Dermis microvascular lymphatic vessel endothelial cell (primary cell): ENCODE measurements at regions not wholly inside any gene's neighbourhood (a gene's known extent, or its start where the extent isn't known, plus 50 kb on each side); places are given as distances from the start of the nearest gene placed in this dataset.
"Not testable (repeated sequence)": the region's sequence is repeated elsewhere in the genome, so short reads cannot be mapped to it uniquely, and the experiment has no call there.

Experiments
- DNase-seq, 2 donors: peaks; one replicate each; pipeline versions ENCODE4 v3.0.0 to v3.0.0-alpha.2; 2010; ENCODE audit warnings: low read depth in 2 of 2

DNA sequence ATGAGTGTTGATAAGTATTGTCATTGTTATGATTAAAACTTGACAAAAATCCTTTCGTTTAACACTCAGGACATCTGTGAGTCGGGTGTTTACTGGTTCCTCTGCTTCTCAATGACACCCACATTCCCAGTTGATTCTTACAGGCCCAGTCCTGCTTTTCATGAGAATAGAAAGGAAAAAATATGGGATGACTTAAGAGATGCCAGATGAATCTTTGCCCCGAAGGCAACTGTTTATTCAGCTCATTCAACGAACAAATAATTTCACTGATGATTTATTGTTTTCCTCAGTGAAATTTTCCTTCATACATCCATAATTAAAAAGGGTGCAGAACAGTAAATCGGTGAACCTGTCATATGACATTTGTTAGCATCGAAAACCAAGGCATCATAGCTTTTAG is 452.4 kb upstream of the WWC1 start:
- DNase-seq, result no peak

DNA sequence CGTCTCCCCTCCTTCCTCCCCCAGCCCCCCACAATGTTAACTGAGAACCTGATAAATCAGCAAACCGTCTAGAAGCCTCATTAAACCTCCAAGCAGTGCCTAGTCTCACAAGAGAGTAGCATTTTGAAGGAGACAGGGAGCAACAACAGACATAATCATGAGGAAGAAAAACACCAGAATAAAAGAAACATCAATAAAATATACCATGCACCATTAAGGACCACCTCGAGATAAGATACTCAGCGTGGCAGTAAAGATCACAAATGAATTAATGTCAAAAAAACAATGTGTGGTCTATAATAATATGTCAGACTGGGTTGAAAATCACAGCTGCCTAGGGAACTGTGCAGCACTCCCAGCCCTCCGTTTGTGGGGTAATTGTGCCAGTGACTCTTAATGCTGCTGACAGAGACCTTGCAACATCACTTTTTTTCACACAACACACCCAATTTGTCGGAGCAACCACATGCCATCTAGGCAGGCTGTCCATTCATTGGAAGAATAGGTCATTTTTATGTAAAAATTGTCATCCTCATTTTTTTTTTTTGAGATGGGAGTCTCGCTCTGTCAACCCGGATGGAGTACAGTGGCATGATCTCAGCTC is 450.8 kb upstream of the WWC1 start:
- no peak for DNase-seq

GRCh38 chr5:167843881-167844572 is 447.4 kb upstream of the WWC1 start:
- no peak for DNase-seq

DNA sequence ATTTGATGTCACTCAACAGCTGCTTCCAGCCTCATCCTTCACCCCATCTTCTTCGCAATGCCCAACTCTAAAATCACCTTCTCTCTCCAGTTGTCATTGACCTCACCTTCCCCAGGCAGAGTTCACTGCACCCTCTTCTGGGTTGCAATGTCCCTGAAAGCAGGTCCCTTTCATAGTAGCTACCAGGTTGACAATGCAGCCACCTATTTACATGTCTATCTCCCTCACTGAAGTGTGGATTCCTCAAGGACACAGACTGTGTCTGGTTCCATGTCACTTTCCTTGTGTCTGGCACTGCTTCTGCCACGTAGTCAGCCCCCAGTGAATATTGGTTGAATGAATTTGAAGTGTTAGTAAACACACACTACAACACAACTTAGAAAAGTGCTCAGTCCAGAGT is 445.5 kb upstream of the WWC1 start:
- no peak for DNase-seq

GRCh38 chr5:167849874-167850273 is 441.6 kb upstream of the WWC1 start:
- DNase-seq, result no peak

DNA sequence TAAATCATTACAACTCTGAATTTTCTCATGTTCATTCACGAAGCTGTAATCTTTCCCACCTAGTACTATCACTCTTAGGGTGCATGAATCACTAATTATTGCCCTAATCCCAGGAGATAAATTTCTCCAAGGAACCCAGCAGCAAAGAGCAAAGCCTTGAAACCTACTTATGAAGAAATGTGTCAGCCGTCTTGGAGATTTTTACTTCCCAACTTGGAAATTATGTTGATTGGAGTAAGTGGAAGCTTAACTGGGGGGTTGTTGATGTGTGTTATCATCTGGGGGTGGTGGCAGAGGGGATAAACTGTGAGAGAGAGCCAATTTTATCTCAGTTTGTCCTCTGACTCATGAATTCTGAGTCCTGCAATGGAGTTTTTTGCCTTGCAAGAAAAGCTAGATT is 440.5 kb upstream of the WWC1 start:
- no peak for DNase-seq

GRCh38 chr5:167851416-167851815 is 440.0 kb upstream of the WWC1 start:
- DNase-seq, result no peak

- DNase-seq, result no peak
Observed at GRCh38 chr5:167852515-167852914, 438.9 kb upstream of the WWC1 start.

GRCh38 chr5:167853421-167853820 is 438.0 kb upstream of the WWC1 start:
- DNase-seq, result no peak

- DNase-seq, result no peak
Observed at GRCh38 chr5:167855818-167856217, 435.6 kb upstream of the WWC1 start.

DNA sequence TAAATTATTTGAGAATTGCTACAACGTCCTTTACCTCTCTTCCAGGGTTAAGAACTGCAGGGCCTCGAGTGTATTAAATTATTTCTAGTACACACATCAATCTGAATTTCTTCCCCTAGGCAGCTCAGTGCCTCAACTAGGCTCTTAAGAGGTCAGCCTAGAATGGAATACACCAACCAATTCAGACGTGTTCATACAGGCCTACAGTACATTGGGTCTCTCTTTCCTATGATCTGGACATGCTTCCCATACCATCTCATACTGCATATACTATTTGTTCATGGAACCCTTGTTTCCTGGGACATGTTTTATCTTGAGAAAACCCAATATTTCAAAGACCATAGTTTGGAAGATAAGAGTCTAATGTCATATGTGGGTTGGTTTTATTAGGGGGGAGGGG is 434.1 kb upstream of the WWC1 start:
- no peak for DNase-seq

- not testable (repeated sequence) for DNase-seq
Observed at GRCh38 chr5:167858186-167858855, 433.1 kb upstream of the WWC1 start.

DNA sequence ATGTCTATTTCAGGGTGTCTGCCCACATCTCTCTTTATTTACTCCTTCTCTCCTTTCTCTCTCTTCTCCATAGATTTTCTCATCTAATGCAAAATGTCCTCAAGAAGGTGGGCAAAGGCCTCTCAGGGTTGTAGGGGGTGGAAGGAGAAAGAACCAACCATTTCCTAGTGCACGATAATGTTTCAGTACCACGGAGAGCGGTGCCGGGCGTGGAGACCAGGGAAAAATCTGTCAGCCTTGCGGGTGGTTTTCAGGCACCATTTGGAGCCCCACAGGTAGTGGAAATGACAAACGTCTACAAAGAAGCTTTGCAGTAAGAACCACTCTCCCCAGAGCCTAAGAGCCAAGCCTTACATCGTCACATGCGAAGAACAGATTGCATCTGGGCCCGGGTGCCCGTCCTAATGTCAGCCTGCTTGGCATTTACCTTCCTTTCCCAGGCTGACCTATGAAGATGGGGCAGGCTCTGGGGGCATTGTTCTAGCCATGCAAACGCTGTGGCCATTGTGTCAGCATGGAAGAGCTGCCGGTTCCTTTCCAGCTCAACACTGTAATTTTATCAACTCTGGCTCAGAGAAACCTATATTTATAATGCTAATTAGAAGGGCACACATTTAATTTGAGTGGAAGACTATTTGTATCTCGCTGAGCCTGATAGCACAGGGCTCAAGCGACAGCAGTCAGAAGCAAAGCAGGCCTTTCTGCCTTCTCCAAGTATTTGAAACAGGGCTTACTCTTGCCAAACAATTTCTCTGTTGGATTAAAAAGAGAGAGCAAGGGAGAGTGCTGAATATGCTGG is 430.1 kb upstream of the WWC1 start:
- DNase-seq, result no peak

DNA sequence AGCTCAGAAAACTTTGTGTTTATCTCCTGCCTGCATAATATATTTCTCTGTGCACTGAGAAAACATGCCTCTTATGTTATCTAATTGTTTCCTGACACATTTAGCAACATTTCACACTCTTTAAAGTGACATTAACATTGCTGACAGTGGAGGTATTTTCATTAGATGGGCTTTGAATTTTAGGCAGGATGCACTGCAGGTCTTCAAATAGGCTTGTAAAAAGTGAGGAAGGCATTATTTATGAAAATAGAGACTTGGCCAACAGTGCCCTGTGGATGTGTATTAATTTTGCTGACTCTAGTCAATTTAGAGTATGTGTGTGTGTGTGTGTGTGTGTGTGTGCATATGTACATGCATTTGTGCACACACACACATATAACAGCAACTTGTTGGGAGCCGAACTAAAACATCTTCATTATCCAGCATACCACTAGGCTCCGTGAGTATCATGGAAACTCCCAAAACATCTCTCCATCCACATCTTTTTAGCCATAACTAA is 429.5 kb upstream of the WWC1 start:
- no peak for DNase-seq

- DNase-seq, result no peak
Observed at GRCh38 chr5:167863883-167864282, 427.6 kb upstream of the WWC1 start.

GRCh38 chr5:167864801-167865200 is 426.6 kb upstream of the WWC1 start:
- no peak for DNase-seq

DNA sequence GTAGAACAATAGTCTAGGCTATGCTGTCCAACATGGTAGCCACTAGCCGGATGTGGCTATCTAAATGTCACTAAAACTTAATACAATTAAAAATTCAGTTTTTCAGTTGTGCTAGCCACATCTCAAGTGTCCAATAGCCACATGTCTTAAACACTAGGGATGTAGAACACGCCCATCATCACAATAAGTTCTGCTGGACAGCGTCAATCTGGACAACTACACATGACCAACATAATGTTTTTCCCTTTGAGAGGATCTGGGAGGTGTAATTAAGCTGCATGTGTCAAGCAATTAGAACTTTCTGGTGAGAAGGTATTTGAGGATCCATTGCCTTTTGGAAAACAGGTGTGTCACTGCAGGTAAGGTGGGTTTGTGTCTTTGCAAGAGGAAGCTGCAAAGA is 424.6 kb upstream of the WWC1 start:
- DNase-seq, result no peak

DNA sequence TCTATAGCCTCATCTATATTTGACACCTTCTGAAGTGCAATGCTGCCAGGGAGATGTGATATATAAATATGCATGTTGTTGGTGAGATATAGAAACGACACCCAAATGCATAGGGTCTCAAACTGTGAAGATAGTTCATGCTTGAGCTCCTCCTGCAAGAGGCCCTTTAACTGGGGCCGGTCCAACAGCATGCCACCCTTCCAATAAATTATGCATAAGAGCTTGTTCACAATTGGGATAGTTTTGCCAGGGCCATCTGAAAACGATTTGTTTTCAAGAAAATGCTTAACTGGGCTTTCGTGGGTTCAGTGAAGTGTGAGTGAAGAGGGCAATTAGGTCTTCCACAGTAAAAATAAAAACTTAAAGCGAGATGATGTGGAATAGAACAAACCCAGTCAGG is 424.2 kb upstream of the WWC1 start:
- no peak for DNase-seq

DNA sequence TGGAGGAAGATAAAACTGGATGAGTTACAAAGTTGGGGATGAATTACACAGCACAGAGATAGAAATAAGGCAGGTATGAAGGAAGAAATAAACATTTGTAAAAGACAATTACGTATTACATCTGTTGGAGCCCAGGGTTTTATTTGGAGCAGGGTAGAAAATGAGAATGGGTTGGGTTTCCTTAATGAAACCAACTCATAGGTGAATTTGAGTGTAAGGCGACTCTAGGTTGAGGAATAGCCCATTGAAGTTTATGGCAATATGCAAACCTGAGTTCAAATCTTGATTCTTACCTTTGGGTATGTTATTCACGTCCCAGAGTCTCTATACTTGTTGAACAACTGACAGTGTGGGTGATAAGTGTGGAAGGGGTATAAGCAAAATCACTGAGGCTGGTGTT is 422.3 kb upstream of the WWC1 start:
- no peak for DNase-seq

DNA sequence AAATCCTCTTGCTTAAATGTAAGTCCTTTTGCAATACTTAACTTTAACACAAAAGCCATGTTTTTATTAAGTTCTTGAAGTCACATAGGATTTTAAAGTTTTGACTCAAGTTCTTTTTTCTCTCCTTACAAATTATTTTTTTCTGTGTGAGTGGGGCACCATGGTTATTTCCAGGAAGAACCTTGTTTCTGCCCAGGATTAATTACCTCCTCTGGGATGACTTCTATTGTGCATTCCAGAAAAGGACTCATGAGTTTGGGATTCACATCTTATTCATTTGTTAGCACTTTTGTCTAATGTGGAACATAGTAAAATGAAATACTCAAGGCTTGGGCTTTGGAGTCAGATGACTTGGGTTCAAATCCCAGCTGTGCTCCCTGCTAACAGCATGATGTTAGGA is 421.4 kb upstream of the WWC1 start:
- no peak for DNase-seq

DNA sequence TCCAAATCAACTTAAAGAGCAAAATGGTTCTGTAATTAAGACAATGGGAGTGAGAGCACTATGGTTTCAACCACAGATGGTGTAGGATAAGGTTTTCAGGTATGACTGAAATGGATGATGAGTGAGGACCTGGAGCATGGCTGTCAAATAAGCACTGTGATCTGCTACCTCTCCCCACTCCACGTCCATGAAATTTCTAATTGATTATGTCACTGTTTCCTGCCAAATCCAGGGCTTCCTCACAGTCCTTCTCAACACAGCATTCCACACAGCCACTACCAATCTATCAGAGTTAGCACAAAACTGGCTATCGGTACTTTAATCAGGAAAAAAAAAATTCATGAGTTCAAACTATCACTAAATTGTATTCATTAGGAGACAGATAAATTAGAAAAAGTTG is 420.4 kb upstream of the WWC1 start:
- no peak for DNase-seq

GRCh38 chr5:167872791-167873190 is 418.7 kb upstream of the WWC1 start:
- DNase-seq, result no peak
